ENCODE measurements at regions not wholly inside any gene's neighbourhood (a gene's known extent, or its start where the extent isn't known, plus 50 kb on each side); places are given as distances from the start of the nearest gene placed in this dataset.

- TF ChIP-seq CTCF (IDR thresholded peaks at IDR 0.05; ENCODE audit: low read length, missing control alignments): no peak
- DNase-seq (ENCODE audit: low read depth): no peak
- H3K4me3 ChIP-seq (replicated peaks; ENCODE audit: low read depth, low read length): no peak overlapping the region
Observed at GRCh38 chr11:81337756-81338155, 1395.9 kb downstream of the FAM181B start.

GRCh38 chr11:81332276-81332675 lies 1401.4 kb downstream of the FAM181B start:
- TF ChIP-seq CTCF (IDR thresholded peaks at IDR 0.05; ENCODE audit: low read length, missing control alignments): no peak
- DNase-seq (ENCODE audit: low read depth): no peak
- H3K4me3 ChIP-seq (replicated peaks; ENCODE audit: low read depth, low read length): no peak overlapping the region

GRCh38 chr11:81331611-81332235 lies 1401.9 kb downstream of the FAM181B start:
- H3K4me3 ChIP-seq (replicated peaks; ENCODE audit: low read depth, low read length): no peak overlapping the region
- TF ChIP-seq CTCF (IDR thresholded peaks at IDR 0.05; ENCODE audit: low read length, missing control alignments): no peak
- no peak for DNase-seq (ENCODE audit: low read depth)

GRCh38 chr11:81331088-81331487 lies 1402.6 kb downstream of the FAM181B start:
- no peak overlapping the region for H3K4me3 ChIP-seq (replicated peaks; ENCODE audit: low read depth, low read length)
- no peak for DNase-seq (ENCODE audit: low read depth)
- TF ChIP-seq CTCF (IDR thresholded peaks at IDR 0.05; ENCODE audit: low read length, missing control alignments): no peak

GRCh38 chr11:81303038-81303664 lies 1430.5 kb downstream of the FAM181B start:
- DNase-seq (ENCODE audit: low read depth): no peak
- no peak for TF ChIP-seq CTCF (IDR thresholded peaks at IDR 0.05; ENCODE audit: low read length, missing control alignments)
- no peak overlapping the region for H3K4me3 ChIP-seq (replicated peaks; ENCODE audit: low read depth, low read length)

GRCh38 chr11:81301166-81301830 lies 1432.4 kb downstream of the FAM181B start:
- H3K4me3 ChIP-seq (replicated peaks; ENCODE audit: low read depth, low read length): no peak overlapping the region
- DNase-seq (ENCODE audit: low read depth): no peak
- no peak for TF ChIP-seq CTCF (IDR thresholded peaks at IDR 0.05; ENCODE audit: low read length, missing control alignments)
